ENCODE measurements at regions not wholly inside any gene's neighbourhood (a gene's known extent, or its start where the extent isn't known, plus 50 kb on each side); places are given as distances from the start of the nearest gene placed in this dataset.

- TF ChIP-seq SIN3A (IDR thresholded peaks at IDR 0.05; ENCODE audit: borderline replicate concordance, insufficient read depth, low read length): no peak
- no peak for TF ChIP-seq POLR2AphosphoS5 (IDR thresholded peaks at IDR 0.05; ENCODE audit: low read depth, low read length)
- no peak for TF ChIP-seq TAF1 (IDR thresholded peaks at IDR 0.05; ENCODE audit: borderline replicate concordance, insufficient read depth, low read length)
- no peak for TF ChIP-seq FOXP2 (optimal IDR thresholded peaks at IDR 0.05; ENCODE audit: borderline replicate concordance, extremely low read depth, extremely low read length, insufficient read depth)
- TF ChIP-seq REST (IDR thresholded peaks at IDR 0.05; ENCODE audit: insufficient read depth in 1 of 2, low read depth in 2 of 2, low read length in 2 of 2): no peak
Observed at GRCh38 chr5:61652916-61653315, 320.9 kb downstream of the ZSWIM6 start.

GRCh38 chr5:61653807-61654580, 321.9 kb downstream of the ZSWIM6 start:
- TF ChIP-seq FOXP2 (optimal IDR thresholded peaks at IDR 0.05; ENCODE audit: borderline replicate concordance, extremely low read depth, extremely low read length, insufficient read depth): no peak
- no peak for TF ChIP-seq REST (IDR thresholded peaks at IDR 0.05; ENCODE audit: insufficient read depth in 1 of 2, low read depth in 2 of 2, low read length in 2 of 2)
- no peak for TF ChIP-seq POLR2AphosphoS5 (IDR thresholded peaks at IDR 0.05; ENCODE audit: low read depth, low read length)
- TF ChIP-seq SIN3A (IDR thresholded peaks at IDR 0.05; ENCODE audit: borderline replicate concordance, insufficient read depth, low read length): no peak
- no peak for TF ChIP-seq TAF1 (IDR thresholded peaks at IDR 0.05; ENCODE audit: borderline replicate concordance, insufficient read depth, low read length)

- TF ChIP-seq TAF1 (IDR thresholded peaks at IDR 0.05; ENCODE audit: borderline replicate concordance, insufficient read depth, low read length): no peak
- TF ChIP-seq REST (IDR thresholded peaks at IDR 0.05; ENCODE audit: insufficient read depth in 1 of 2, low read depth in 2 of 2, low read length in 2 of 2): no peak
- TF ChIP-seq SIN3A (IDR thresholded peaks at IDR 0.05; ENCODE audit: borderline replicate concordance, insufficient read depth, low read length): no peak
- no peak for TF ChIP-seq POLR2AphosphoS5 (IDR thresholded peaks at IDR 0.05; ENCODE audit: low read depth, low read length)
- no peak for TF ChIP-seq FOXP2 (optimal IDR thresholded peaks at IDR 0.05; ENCODE audit: borderline replicate concordance, extremely low read depth, extremely low read length, insufficient read depth)
Observed at GRCh38 chr5:61654876-61655275, 322.8 kb downstream of the ZSWIM6 start.

GRCh38 chr5:61657010-61657409, 325.0 kb downstream of the ZSWIM6 start:
- TF ChIP-seq TAF1 (IDR thresholded peaks at IDR 0.05; ENCODE audit: borderline replicate concordance, insufficient read depth, low read length) (no peak), REST (IDR thresholded peaks at IDR 0.05; ENCODE audit: insufficient read depth in 1 of 2, low read depth in 2 of 2, low read length in 2 of 2) (no peak), FOXP2 (optimal IDR thresholded peaks at IDR 0.05; ENCODE audit: borderline replicate concordance, extremely low read depth, extremely low read length, insufficient read depth) (no peak), POLR2AphosphoS5 (IDR thresholded peaks at IDR 0.05; ENCODE audit: low read depth, low read length) (no peak), SIN3A (IDR thresholded peaks at IDR 0.05; ENCODE audit: borderline replicate concordance, insufficient read depth, low read length) (no peak)

All from PFSK-1 (cell line).